NB4 (cell line): ENCODE measurements at regions not wholly inside any gene's neighbourhood (a gene's known extent, or its start where the extent isn't known, plus 50 kb on each side); places are given as distances from the start of the nearest gene placed in this dataset.

ENCODE experiments used
- MAX ChIP-seq: IDR thresholded peaks from 2 replicates; pipeline ENCODE4 v1.6.1; 2011; ENCODE audit warnings: low read depth, low read length
- TF ChIP-seq, protein P1 (sequence below): IDR thresholded peaks from one replicate; pipeline ENCODE4 v1.5.1; 2012; ENCODE audit warnings: low read depth, low read length

DNA sequence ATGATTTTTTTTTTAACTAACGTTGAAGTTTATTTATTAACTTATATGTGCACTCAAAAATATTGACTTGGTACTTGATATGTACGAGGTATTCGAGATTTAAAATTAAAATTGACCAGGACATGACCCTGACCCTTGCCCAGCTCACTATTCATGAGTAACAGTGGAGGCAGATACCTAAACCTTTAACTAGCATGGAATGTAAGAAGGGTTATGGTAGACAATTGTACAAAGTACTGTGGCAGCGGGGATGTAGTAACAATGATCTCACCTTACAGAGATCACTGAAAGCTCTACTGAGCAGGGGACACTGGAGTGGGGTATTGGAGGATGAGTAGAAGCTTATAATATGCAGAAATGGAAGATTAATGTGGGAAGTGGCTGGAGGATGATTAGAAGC, 60.8 kb downstream of the ADRA2A start:
- TF ChIP-seq, protein P1, sequence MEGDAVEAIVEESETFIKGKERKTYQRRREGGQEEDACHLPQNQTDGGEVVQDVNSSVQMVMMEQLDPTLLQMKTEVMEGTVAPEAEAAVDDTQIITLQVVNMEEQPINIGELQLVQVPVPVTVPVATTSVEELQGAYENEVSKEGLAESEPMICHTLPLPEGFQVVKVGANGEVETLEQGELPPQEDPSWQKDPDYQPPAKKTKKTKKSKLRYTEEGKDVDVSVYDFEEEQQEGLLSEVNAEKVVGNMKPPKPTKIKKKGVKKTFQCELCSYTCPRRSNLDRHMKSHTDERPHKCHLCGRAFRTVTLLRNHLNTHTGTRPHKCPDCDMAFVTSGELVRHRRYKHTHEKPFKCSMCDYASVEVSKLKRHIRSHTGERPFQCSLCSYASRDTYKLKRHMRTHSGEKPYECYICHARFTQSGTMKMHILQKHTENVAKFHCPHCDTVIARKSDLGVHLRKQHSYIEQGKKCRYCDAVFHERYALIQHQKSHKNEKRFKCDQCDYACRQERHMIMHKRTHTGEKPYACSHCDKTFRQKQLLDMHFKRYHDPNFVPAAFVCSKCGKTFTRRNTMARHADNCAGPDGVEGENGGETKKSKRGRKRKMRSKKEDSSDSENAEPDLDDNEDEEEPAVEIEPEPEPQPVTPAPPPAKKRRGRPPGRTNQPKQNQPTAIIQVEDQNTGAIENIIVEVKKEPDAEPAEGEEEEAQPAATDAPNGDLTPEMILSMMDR: no peak
- no peak for TF ChIP-seq MAX
